Activated T-cell treated with anti-CD3 and anti-CD28 coated beads, Interleukin-2, amount 50 U/mL, for 72 hours (primary cell): ENCODE measurements at regions not wholly inside any gene's neighbourhood (a gene's known extent, or its start where the extent isn't known, plus 50 kb on each side); places are given as distances from the start of the nearest gene placed in this dataset.
"Not testable (repeated sequence)": the region's sequence is repeated elsewhere in the genome, so short reads cannot be mapped to it uniquely, and the experiment has no call there.

Source experiments
- ATAC-seq, 2 donors: fragments of 150-1000 bp; cut with Tn5 transposase; replicated peaks in 1 of 2; 2 replicates each; pipeline ENCODE4 v1.10.0; 2021; ENCODE audit warnings: moderate library complexity in 2 of 2, mild to moderate bottlenecking in 1 of 2
- DNase-seq, 2 donors: peaks; one replicate each; pipeline ENCODE4 v3.0.0; 2021 to 2022; ENCODE audit warnings: mixed read lengths in 1 of 2
- H3K27ac Mint-ChIP-seq: one replicate; pipeline ENCODE4 v1.8.0; 2022; ENCODE audit warnings: mild to moderate bottlenecking, moderate library complexity, mixed read lengths
- H3K27me3 Mint-ChIP-seq: one replicate; pipeline ENCODE4 v1.8.0; 2022; ENCODE audit warnings: low read depth, mixed read lengths
- H3K36me3 Mint-ChIP-seq, 2 donors: one replicate each; pipeline ENCODE4 v1.8.0; 2022; ENCODE audit warnings: mixed read lengths in 2 of 2, mild to moderate bottlenecking in 1 of 2; ENCODE audit not compliant: insufficient read depth in 2 of 2
- H3K4me1 Mint-ChIP-seq: one replicate; pipeline ENCODE4 v1.8.0; 2022; ENCODE audit warnings: low read depth, mixed read lengths
- H3K4me3 Mint-ChIP-seq, 2 donors: one replicate each; pipeline ENCODE4 v1.8.0; 2022; ENCODE audit warnings: mild to moderate bottlenecking in 2 of 2, mixed read lengths in 2 of 2, moderate library complexity in 2 of 2
- H3K9me3 Mint-ChIP-seq, 2 donors: one replicate each; pipeline ENCODE4 v1.8.0; 2022; ENCODE audit warnings: mixed read lengths in 2 of 2

- ATAC-seq (no peak), DNase-seq (no peak)
- peaks cover 3% of the 10 kb centered on the region in 2 donors for H3K9me3 Mint-ChIP-seq
- H3K4me1 Mint-ChIP-seq, result no peaks in the 10 kb centered on the region
- no peak overlapping the region for H3K4me3 Mint-ChIP-seq
- H3K27ac Mint-ChIP-seq, result no peak overlapping the region
- H3K27me3 Mint-ChIP-seq, result no peaks in the 10 kb centered on the region
- H3K36me3 Mint-ChIP-seq, result no peaks in the 10 kb centered on the region
Measured at GRCh38 chr9:78685471-78685870, 388.5 kb downstream of the PSAT1 start.

- Mint-ChIP-seq H3K36me3 (no peaks in the 10 kb centered on the region), H3K4me1 (no peaks in the 10 kb centered on the region), H3K27me3 (no peaks in the 10 kb centered on the region), H3K4me3 (no peak overlapping the region), H3K9me3 (peaks cover 8 to 9% of the 10 kb centered on the region in 2 donors), H3K27ac (no peak overlapping the region)
- DNase-seq (no peak), ATAC-seq (no peak)
Measured at GRCh38 chr9:78688796-78689195, 391.9 kb downstream of the PSAT1 start.

DNA sequence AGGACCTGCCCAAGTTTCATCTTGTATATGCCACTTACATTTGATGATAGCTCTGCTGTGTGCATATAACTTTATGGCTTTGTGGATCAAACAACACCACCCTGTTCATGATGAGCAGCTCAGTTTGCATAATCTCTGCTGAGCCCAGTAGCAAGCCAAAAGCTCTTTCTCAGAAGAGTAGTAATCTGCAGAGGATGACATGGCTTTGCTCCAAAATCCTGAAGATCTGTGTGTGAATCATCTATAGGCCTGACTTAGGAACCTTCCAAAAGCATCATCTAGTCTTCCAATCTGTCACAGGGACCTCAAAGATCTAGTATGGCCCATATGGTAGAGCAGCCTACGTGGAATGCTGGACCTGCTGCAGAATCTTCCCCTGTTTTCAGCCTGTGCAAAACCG lies 394.6 kb downstream of the PSAT1 start:
- no peak overlapping the region for H3K27ac Mint-ChIP-seq
- no peaks in the 10 kb centered on the region for H3K4me1 Mint-ChIP-seq
- H3K9me3 Mint-ChIP-seq, result peaks cover 7 to 9% of the 10 kb centered on the region in 2 donors
- DNase-seq, result no peak
- no peaks in the 10 kb centered on the region for H3K36me3 Mint-ChIP-seq
- H3K27me3 Mint-ChIP-seq, result no peaks in the 10 kb centered on the region
- no peak for ATAC-seq
- H3K4me3 Mint-ChIP-seq, result no peak overlapping the region

DNA sequence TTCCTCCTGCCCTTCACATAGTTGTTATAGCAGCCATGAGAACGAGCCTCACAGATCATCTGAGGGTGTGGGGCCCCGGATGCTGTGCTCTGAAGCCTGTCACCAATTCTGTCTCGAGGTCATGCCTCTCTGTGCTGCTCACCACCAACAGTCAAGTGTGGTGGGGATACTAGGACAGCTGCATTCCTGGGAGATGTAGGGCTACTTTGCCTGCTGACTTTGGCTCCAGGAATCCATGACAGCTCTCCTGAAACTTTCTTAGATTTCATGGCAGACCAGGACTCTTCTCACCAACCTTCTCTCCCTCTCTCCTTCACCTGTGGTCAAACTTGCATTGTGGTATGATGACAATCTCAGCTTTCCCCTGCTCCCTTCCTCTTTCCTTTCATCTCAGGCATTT lies 395.9 kb downstream of the PSAT1 start:
- no peaks in the 10 kb centered on the region for H3K4me1 Mint-ChIP-seq
- no peak overlapping the region for H3K4me3 Mint-ChIP-seq
- DNase-seq (no peak), ATAC-seq (no peak)
- peaks cover 7 to 9% of the 10 kb centered on the region in 2 donors for H3K9me3 Mint-ChIP-seq
- no peaks in the 10 kb centered on the region for H3K36me3 Mint-ChIP-seq
- H3K27me3 Mint-ChIP-seq, result no peaks in the 10 kb centered on the region
- H3K27ac Mint-ChIP-seq, result no peak overlapping the region

DNA sequence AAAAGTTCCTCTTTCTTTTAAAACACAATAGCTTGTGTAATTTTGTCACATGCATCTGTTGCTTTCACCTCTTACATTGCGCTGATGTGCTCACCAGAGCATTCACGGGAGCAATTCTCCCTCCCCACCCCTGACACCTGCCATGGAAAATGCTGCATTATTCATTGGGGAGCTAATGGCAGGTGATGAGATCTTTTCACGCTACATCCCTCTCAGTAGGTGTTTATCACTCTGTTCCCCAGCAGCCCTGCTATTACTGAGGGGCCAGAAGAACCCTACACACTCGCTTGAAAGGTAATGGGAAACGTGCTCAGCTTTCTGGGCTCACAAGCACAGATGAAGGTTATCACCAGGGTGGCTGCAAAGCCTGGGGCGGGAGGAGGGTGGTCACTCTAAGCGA lies 398.0 kb downstream of the PSAT1 start:
- no peaks in the 10 kb centered on the region for H3K4me1 Mint-ChIP-seq
- no peak for DNase-seq
- H3K4me3 Mint-ChIP-seq, result no peak overlapping the region
- H3K27me3 Mint-ChIP-seq, result no peaks in the 10 kb centered on the region
- ATAC-seq, result no peak
- no peak overlapping the region for H3K27ac Mint-ChIP-seq
- H3K36me3 Mint-ChIP-seq, result no peaks in the 10 kb centered on the region
- H3K9me3 Mint-ChIP-seq, result peaks cover 5 to 7% of the 10 kb centered on the region in 2 donors

- Mint-ChIP-seq H3K9me3 (peaks cover 5 to 6% of the 10 kb centered on the region in 2 donors), H3K4me1 (no peaks in the 10 kb centered on the region), H3K4me3 (no peak overlapping the region), H3K27me3 (no peaks in the 10 kb centered on the region), H3K27ac (no peak overlapping the region), H3K36me3 (no peaks in the 10 kb centered on the region)
- no peak for ATAC-seq
- DNase-seq, result no peak
Measured at GRCh38 chr9:78695519-78695918, 398.6 kb downstream of the PSAT1 start.

DNA sequence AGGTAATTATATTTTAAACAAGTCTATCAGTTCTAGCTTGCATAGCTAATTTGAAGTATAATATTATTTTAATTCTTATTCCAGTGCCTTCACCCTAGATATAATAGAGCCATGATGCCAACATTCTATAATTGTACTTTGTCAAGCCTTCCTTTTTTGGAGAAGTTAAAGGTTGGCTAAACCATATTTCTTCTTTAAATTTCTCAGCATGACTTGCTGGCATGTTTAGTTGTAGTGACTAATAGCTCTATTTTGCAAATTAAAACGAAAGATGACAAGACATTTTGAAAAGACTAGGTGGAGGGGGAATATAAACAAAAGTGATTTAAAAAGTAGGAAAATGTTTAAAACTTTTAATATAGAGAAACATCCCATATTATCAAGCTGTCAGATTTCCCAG lies 400.7 kb downstream of the PSAT1 start:
- no peaks in the 10 kb centered on the region for H3K27me3 Mint-ChIP-seq
- H3K27ac Mint-ChIP-seq, result no peak overlapping the region
- ATAC-seq, result no peak
- DNase-seq, result no peak
- no peaks in the 10 kb centered on the region for H3K4me1 Mint-ChIP-seq
- H3K9me3 Mint-ChIP-seq, result peaks cover 1 to 5% of the 10 kb centered on the region in 2 donors
- no peak overlapping the region for H3K4me3 Mint-ChIP-seq
- H3K36me3 Mint-ChIP-seq, result no peaks in the 10 kb centered on the region

- Mint-ChIP-seq H3K9me3 (peaks cover 0 to 1% of the 10 kb centered on the region in 2 donors), H3K27ac (no peak overlapping the region), H3K4me3 (no peak overlapping the region), H3K27me3 (no peaks in the 10 kb centered on the region), H3K36me3 (no peaks in the 10 kb centered on the region), H3K4me1 (no peaks in the 10 kb centered on the region)
- no peak for DNase-seq
- no peak for ATAC-seq
Measured at GRCh38 chr9:78698371-78698770, 401.4 kb downstream of the PSAT1 start.

DNA sequence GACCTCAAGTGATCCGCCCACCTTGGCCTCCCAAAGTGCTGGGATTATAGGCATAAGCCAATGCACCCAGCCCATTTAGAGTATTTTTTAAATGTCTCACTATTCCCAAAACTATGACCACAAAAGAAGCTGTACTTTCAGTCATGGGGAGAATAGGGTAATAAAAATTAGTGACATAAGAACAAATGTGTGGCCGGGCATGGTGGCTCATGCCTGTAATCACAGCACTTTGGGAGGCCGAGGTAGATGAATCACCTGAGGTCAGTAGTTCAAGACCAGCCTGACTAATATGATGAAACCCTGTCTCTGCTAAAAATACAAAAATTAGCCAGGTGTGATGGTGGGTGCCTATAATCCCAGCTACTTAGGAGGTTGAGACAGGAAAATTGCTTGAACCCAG lies 402.3 kb downstream of the PSAT1 start:
- not testable (repeated sequence) for H3K4me1 Mint-ChIP-seq, H3K36me3 Mint-ChIP-seq, DNase-seq, H3K27ac Mint-ChIP-seq, H3K4me3 Mint-ChIP-seq, ATAC-seq, H3K9me3 Mint-ChIP-seq, H3K27me3 Mint-ChIP-seq

- H3K4me1 Mint-ChIP-seq, H3K9me3 Mint-ChIP-seq, H3K36me3 Mint-ChIP-seq, ATAC-seq, H3K27ac Mint-ChIP-seq, H3K27me3 Mint-ChIP-seq, H3K4me3 Mint-ChIP-seq, DNase-seq: not testable (repeated sequence)
Measured at GRCh38 chr9:78704153-78704552, 407.2 kb downstream of the PSAT1 start.

DNA sequence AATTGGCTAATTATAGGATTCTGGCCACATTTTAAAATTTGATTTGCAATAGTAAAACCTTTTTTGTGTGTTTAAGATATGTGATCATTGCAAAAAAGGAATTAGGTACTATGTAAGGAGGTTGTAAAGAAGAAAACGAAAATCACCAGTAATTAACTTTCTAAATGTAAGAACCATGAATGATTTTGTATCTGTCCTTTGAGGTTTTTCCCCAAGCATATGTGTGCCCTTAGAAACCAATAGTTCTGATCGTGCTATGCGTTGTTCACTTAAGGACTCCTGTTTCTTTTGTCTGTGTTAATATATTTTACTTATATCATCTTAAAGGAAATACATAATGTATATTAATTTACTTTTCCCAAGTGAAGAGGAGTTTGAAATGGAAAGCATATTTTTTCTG lies 410.2 kb downstream of the PSAT1 start:
- ATAC-seq (no peak), DNase-seq (no peak)
- no peak overlapping the region for H3K27ac Mint-ChIP-seq
- H3K36me3 Mint-ChIP-seq, result no peaks in the 10 kb centered on the region
- no peaks in the 10 kb centered on the region for H3K27me3 Mint-ChIP-seq
- H3K4me3 Mint-ChIP-seq, result no peak overlapping the region
- H3K9me3 Mint-ChIP-seq, result peaks cover 2 to 4% of the 10 kb centered on the region in 2 donors
- H3K4me1 Mint-ChIP-seq, result no peaks in the 10 kb centered on the region

GRCh38 chr9:78707481-78707991 lies 410.6 kb downstream of the PSAT1 start:
- no peaks in the 10 kb centered on the region for H3K4me1 Mint-ChIP-seq

GRCh38 chr9:78712903-78713613 lies 416.1 kb downstream of the PSAT1 start:
- no peaks in the 10 kb centered on the region for H3K27me3 Mint-ChIP-seq
- no peaks in the 10 kb centered on the region for H3K36me3 Mint-ChIP-seq
- no peaks in the 10 kb centered on the region for H3K4me1 Mint-ChIP-seq
- H3K4me3 Mint-ChIP-seq, result no peak overlapping the region
- ATAC-seq, result no peak
- H3K27ac Mint-ChIP-seq, result no peak overlapping the region
- peaks cover 2 to 5% of the 10 kb centered on the region in 2 donors for H3K9me3 Mint-ChIP-seq
- no peak for DNase-seq

More at GRCh38 chr9:78707481-78707991, 410.6 kb downstream of the PSAT1 start:
- no peak for DNase-seq
- H3K9me3 Mint-ChIP-seq, result peaks cover 2 to 4% of the 10 kb centered on the region in 2 donors
- no peak for ATAC-seq
- H3K36me3 Mint-ChIP-seq, result no peaks in the 10 kb centered on the region
- H3K27ac Mint-ChIP-seq, result no peak overlapping the region
- no peak overlapping the region for H3K4me3 Mint-ChIP-seq
- no peaks in the 10 kb centered on the region for H3K27me3 Mint-ChIP-seq
